AG10803 (cell line): ENCODE measurements at regions not wholly inside any gene's neighbourhood (a gene's known extent, or its start where the extent isn't known, plus 50 kb on each side); places are given as distances from the start of the nearest gene placed in this dataset.

Experiments
- DNase-seq: peaks from one replicate; pipeline ENCODE4 v3.0.0; 2010; ENCODE audit warnings: low read depth
- H3K4me3 ChIP-seq: 2 replicates; pipeline ENCODE4 v1.5.1; 2011; ENCODE audit warnings: mild to moderate bottlenecking, low read length, control low read depth
- TF ChIP-seq, protein P1 (sequence below): conservative IDR thresholded peaks from 2 replicates; pipeline ENCODE4 v1.5.1; 2011; ENCODE audit warnings: mild to moderate bottlenecking, low read length, control low read depth, inconsistent platforms

DNA sequence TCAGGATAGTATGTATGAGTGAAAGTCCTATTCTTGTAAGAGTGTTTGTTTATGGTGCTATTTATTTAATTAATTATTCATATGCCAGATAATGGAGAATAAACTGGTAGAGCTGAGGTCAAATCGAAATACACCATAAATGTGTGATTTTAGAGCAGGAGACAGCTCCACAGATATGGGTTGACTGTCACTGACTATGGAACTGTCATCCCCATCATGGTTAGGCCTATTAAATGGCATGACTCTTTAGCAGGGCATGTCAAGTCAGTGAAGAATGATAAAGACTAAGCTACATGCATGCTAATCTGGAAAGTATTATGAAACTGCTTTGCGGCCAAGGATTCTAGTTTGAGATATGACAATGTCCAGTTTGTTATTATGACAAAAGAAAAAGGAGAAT, 658.6 kb downstream of the ISL1 start:
- DNase-seq, result no peak
- TF ChIP-seq, protein P1, sequence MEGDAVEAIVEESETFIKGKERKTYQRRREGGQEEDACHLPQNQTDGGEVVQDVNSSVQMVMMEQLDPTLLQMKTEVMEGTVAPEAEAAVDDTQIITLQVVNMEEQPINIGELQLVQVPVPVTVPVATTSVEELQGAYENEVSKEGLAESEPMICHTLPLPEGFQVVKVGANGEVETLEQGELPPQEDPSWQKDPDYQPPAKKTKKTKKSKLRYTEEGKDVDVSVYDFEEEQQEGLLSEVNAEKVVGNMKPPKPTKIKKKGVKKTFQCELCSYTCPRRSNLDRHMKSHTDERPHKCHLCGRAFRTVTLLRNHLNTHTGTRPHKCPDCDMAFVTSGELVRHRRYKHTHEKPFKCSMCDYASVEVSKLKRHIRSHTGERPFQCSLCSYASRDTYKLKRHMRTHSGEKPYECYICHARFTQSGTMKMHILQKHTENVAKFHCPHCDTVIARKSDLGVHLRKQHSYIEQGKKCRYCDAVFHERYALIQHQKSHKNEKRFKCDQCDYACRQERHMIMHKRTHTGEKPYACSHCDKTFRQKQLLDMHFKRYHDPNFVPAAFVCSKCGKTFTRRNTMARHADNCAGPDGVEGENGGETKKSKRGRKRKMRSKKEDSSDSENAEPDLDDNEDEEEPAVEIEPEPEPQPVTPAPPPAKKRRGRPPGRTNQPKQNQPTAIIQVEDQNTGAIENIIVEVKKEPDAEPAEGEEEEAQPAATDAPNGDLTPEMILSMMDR, result no peak
- no peak overlapping the region for H3K4me3 ChIP-seq

DNA sequence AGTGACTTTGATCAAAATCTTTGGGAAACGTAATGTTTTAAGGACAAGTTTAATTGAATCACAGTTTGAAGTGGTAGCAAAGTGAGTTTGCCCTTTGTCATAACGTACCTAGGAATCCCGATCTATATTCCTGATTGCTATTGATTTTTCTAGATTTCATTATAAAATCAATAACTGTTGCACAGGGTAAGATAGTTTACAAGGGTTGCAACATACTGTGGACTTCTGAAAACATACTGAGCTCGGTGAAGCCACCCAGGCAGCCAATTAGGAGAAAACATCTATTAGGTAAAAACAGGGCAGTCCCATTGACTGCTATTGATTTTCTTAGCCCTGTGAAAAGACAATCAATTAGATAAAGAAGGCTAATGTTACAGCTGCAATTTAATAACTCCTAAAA, 659.9 kb downstream of the ISL1 start:
- TF ChIP-seq, protein P1, result no peak
- DNase-seq, result no peak
- H3K4me3 ChIP-seq, result no peak overlapping the region

DNA sequence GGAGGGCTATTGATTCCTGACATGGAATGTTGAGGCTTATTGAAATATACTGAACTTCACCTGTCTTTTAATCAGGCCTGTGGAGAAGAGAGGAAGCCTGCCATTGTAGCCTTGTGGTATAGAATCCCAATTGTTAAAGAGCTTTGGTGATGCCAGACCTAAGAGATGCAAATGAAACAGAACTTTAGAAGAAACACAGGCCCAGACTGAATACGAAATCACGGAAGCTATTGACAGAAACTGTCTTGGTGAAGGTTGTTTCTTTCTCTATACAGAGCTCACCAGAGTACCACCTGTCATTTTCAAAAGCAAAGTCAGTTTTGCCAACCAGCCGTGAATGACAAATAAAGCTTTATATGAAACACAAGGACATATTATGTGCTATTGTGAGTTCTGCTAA, 660.3 kb downstream of the ISL1 start:
- DNase-seq, result no peak
- TF ChIP-seq, protein P1, result no peak
- H3K4me3 ChIP-seq, result no peak overlapping the region

DNA sequence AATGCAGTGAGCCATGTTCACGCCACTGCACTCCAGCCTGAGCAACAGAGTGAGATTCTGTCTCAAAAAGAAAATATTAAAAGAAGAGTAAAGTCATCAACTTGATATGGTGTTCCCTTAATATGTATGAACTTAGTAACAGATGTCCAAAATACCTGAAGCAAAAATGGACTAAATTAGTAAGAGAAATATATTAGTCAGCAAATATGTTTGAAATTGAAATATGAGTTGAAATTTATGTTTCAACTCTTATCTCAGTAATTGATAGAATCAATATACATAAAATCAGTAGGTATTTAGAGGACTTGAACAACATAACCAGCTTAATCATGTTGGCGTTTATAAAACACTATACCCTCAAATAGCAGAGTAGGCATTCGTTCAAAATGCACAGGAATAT, 668.5 kb downstream of the ISL1 start:
- no peak for DNase-seq
- H3K4me3 ChIP-seq, result no peak overlapping the region
- TF ChIP-seq, protein P1, result no peak

DNA sequence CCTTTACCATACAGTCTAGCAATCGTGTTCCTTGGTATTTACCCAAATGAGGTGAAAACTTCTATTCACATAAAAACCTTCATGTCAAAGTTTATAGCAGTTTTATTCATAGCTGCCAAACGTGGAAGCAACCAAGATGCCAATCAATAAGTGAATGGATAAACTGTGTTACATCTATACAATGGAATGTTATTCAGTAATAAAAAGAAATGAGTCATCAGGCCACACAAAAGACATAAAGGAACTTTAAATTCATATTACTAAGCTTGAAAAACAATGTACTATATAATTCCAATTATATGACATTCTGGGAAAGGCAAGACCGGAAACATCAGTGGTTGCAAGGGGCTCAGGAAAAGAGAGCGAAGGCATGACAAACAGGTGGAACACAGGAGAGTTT, 679.9 kb downstream of the ISL1 start:
- DNase-seq, result no peak
- H3K4me3 ChIP-seq, result no peak overlapping the region
- TF ChIP-seq, protein P1, result no peak

DNA sequence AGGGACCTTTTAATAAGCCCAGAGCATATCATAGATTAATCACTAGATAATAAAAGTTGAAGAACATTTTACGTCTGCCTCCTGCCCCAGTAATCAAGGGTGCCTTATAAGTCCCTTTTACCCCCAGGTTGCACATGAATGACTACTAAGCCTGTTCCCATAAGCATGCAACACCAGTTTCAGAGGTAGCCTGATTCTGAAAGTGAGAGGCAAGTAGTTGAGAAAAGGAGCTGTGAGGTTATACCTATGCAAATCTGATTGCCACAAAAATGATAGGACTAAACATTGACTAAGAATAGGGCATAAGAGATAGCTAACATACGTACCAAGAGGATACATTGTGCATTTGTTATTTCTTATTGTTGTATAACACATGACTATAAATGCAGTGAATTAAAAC, 681.9 kb downstream of the ISL1 start:
- no peak for DNase-seq
- TF ChIP-seq, protein P1, result no peak
- H3K4me3 ChIP-seq, result no peak overlapping the region

DNA sequence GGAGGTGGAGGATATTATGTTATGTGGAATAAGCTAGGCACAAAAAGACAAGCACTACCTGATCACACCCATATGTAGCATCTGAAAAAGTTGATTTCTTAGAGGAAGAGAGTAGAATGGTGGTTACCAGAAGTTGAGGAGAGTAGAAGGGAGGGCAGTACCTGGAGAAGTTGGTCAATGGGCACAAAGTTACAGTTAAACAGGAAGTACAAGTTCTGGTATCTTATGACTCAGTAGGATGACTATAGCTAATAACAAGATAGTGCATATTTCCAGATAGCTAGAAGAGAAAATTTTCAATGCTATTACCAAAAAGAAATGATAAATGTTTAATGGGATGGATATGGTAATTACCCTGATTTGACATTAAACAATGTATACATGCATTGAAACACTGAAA, 686.7 kb downstream of the ISL1 start:
- TF ChIP-seq, protein P1, result no peak
- no peak overlapping the region for H3K4me3 ChIP-seq

More for the DNA sequence above, 686.7 kb downstream of the ISL1 start:
- no peak for DNase-seq
